Loucy (cell line): ENCODE measurements at regions not wholly inside any gene's neighbourhood (a gene's known extent, or its start where the extent isn't known, plus 50 kb on each side); places are given as distances from the start of the nearest gene placed in this dataset.

Experiments
- H2AFZ ChIP-seq: fragments of 200-600 bp; sonication (generic); 2 replicates; pipeline ENCODE4 v1.6.0; 2016; ENCODE audit warnings: antibody characterized with exemption, mild to moderate bottlenecking, low read length, moderate library complexity
- H3F3A ChIP-seq: fragments of 200-600 bp; 2 replicates; pipeline ENCODE4 v1.6.0; 2016; ENCODE audit warnings: antibody characterized with exemption, low read depth, mild to moderate bottlenecking
- H3K27me3 ChIP-seq: fragments of 200-600 bp; sonication (generic); 2 replicates; pipeline ENCODE4 v1.6.1; 2014; ENCODE audit warnings: low read length, mild to moderate bottlenecking; ENCODE audit not compliant: insufficient read depth, poor library complexity, severe bottlenecking
- H3K36me3 ChIP-seq: fragments of 200-600 bp; sonication (generic); 2 replicates; pipeline ENCODE4 v1.6.1; 2016; ENCODE audit warnings: low read length; ENCODE audit not compliant: insufficient read depth
- H3K4me1 ChIP-seq: fragments of 200-600 bp; sonication (generic); 2 replicates; pipeline ENCODE4 v1.5.1; 2014; ENCODE audit warnings: low read length, mild to moderate bottlenecking; ENCODE audit not compliant: insufficient read depth, poor library complexity, severe bottlenecking
- H3K4me2 ChIP-seq: fragments of 200-600 bp; sonication (generic); 2 replicates; pipeline ENCODE4 v1.6.0; 2014; ENCODE audit warnings: antibody characterized with exemption, low read length, low read depth, mild to moderate bottlenecking; ENCODE audit not compliant: poor library complexity, severe bottlenecking
- H3K4me3 ChIP-seq: fragments of 200-600 bp; sonication (generic); 2 replicates; pipeline ENCODE4 v1.5.1; 2014; ENCODE audit warnings: low read length, mild to moderate bottlenecking, mixed read lengths; ENCODE audit not compliant: poor library complexity, severe bottlenecking
- H3K79me2 ChIP-seq: fragments of 200-600 bp; sonication (generic); 2 replicates; pipeline ENCODE4 v1.6.1; 2014; ENCODE audit warnings: low read length; ENCODE audit not compliant: insufficient read depth
- H3K9ac ChIP-seq: fragments of 200-600 bp; sonication (generic); 2 replicates; pipeline ENCODE4 v1.6.0; 2014; ENCODE audit warnings: mild to moderate bottlenecking, low read depth, low read length, moderate library complexity; ENCODE audit not compliant: poor library complexity, severe bottlenecking
- H3K9me2 ChIP-seq: fragments of 200-600 bp; sonication (generic); replicated peaks from 2 replicates; pipeline ENCODE4 v1.6.1; 2016; ENCODE audit warnings: low read depth, low read length, mixed read lengths
- H3K9me3 ChIP-seq: fragments of 200-600 bp; sonication (generic); 2 replicates; pipeline ENCODE4 v1.6.1; 2014; ENCODE audit warnings: mild to moderate bottlenecking, antibody characterized with exemption, low read length, low read depth; ENCODE audit not compliant: insufficient read depth
- H4K20me1 ChIP-seq: fragments of 200-600 bp; sonication (generic); 2 replicates; pipeline ENCODE4 v1.6.0; 2014; ENCODE audit warnings: antibody characterized with exemption, low read length, mild to moderate bottlenecking; ENCODE audit not compliant: insufficient read depth, poor library complexity, severe bottlenecking
- CTCF ChIP-seq: fragments of 200-600 bp; sonication (generic); conservative IDR thresholded peaks from 2 replicates; pipeline ENCODE4 v1.5.1; 2014; ENCODE audit warnings: mild to moderate bottlenecking, antibody characterized with exemption, low read length
- EZH2phosphoT487 ChIP-seq: fragments of 200-600 bp; IDR thresholded peaks from 2 replicates; pipeline ENCODE4 v1.6.1; 2018; ENCODE audit warnings: antibody characterized with exemption, mild to moderate bottlenecking, moderate library complexity, borderline replicate concordance

- Histone ChIP-seq H3K4me3 (no peak overlapping the region), H3K79me2 (no peaks in the 10 kb centered on the region), H3F3A (no peaks in the 10 kb centered on the region), H3K9ac (no peak overlapping the region), H3K4me2 (no peak overlapping the region), H3K9me3 (no peaks in the 10 kb centered on the region), H3K9me2 (no peaks in the 10 kb centered on the region), H2AFZ (no peak overlapping the region), H3K36me3 (no peaks in the 10 kb centered on the region), H4K20me1 (no peaks in the 10 kb centered on the region), H3K4me1 (peaks cover 3% of the 10 kb centered on the region), H3K27me3 (no peaks in the 10 kb centered on the region)
- TF ChIP-seq CTCF, result no peak
Observed at GRCh38 chr3:43197181-43197580, 89.2 kb upstream of the SNRK start.

- H4K20me1 ChIP-seq, result no peaks in the 10 kb centered on the region
- H3K9me2 ChIP-seq, result no peaks in the 10 kb centered on the region
- H2AFZ ChIP-seq, result no peak overlapping the region
- no peaks in the 10 kb centered on the region for H3K36me3 ChIP-seq
- TF ChIP-seq EZH2phosphoT487 (no peak), CTCF (no peak)
- no peak overlapping the region for H3K4me3 ChIP-seq
- peaks cover 3% of the 10 kb centered on the region for H3K4me1 ChIP-seq
- H3K27me3 ChIP-seq, result no peaks in the 10 kb centered on the region
- H3K4me2 ChIP-seq, result no peak overlapping the region
- no peaks in the 10 kb centered on the region for H3K79me2 ChIP-seq
- no peaks in the 10 kb centered on the region for H3K9me3 ChIP-seq
- H3K9ac ChIP-seq, result no peak overlapping the region
- no peaks in the 10 kb centered on the region for H3F3A ChIP-seq
Observed at GRCh38 chr3:43196721-43197120, 89.6 kb upstream of the SNRK start.

- H3K9me2 ChIP-seq, result no peaks in the 10 kb centered on the region
- H3K9ac ChIP-seq, result no peak overlapping the region
- no peak overlapping the region for H2AFZ ChIP-seq
- H3K79me2 ChIP-seq, result no peaks in the 10 kb centered on the region
- H3K4me1 ChIP-seq, result peaks cover 3% of the 10 kb centered on the region
- H3K9me3 ChIP-seq, result no peaks in the 10 kb centered on the region
- no peak for TF ChIP-seq CTCF
- no peak for TF ChIP-seq EZH2phosphoT487
- no peaks in the 10 kb centered on the region for H3F3A ChIP-seq
- no peaks in the 10 kb centered on the region for H3K27me3 ChIP-seq
- no peak overlapping the region for H3K4me3 ChIP-seq
- no peaks in the 10 kb centered on the region for H4K20me1 ChIP-seq
- no peak overlapping the region for H3K4me2 ChIP-seq
- no peaks in the 10 kb centered on the region for H3K36me3 ChIP-seq
Observed at GRCh38 chr3:43195115-43195498, 89.2 kb upstream of the POMGNT2 start.
